Stimulated activated CD8-positive, alpha-beta memory T cell treated with anti-CD3 and anti-CD28 coated beads, Interleukin-15, amount 100 ng/mL, for 1 hour (primary cell): ENCODE measurements at regions not wholly inside any gene's neighbourhood (a gene's known extent, or its start where the extent isn't known, plus 50 kb on each side); places are given as distances from the start of the nearest gene placed in this dataset.
"Not testable (repeated sequence)": the region's sequence is repeated elsewhere in the genome, so short reads cannot be mapped to it uniquely, and the experiment has no call there.

Source experiments
- DNase-seq: peaks from one replicate; pipeline ENCODE4 v3.0.0-alpha.2; 2020; ENCODE audit warnings: low read depth

DNA sequence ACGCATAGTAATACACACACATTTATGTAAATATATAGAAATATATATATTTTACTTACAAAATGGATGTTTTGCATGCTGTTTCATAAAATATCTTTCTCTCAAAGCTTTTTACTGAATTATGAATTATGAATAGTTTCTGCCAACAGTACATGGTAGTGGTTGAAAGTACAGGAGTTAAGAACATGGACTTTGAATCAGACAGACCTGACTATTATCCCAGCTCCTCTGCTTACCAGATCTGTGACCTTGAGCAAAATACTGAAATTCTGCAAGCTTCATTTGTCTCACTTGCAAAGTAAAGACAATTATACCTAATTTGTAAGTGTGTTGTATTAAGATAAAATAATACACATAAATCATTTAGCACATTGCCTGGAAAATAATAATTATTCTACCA is 459.5 kb downstream of the EPM2A start:
- DNase-seq, result no peak

DNA sequence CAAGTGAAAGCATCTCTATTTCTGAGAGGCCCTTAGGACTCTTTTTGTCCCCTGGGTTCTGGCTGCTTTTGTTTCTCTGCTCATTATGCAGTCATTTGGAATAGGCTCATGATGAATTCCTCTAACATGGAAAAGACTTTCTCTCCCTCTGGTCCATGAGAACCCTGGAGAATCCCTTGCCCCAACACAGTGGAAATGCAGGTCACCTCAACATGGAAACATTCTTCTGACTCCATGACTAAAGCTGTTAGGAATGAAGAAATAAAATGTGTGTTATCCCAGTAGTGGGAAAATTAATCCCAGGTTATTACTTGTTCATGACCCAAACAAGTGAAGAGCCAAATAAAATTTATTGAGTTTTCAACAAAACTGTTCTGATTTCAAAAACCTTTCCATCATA is 458.6 kb downstream of the EPM2A start:
- DNase-seq, result no peak

DNA sequence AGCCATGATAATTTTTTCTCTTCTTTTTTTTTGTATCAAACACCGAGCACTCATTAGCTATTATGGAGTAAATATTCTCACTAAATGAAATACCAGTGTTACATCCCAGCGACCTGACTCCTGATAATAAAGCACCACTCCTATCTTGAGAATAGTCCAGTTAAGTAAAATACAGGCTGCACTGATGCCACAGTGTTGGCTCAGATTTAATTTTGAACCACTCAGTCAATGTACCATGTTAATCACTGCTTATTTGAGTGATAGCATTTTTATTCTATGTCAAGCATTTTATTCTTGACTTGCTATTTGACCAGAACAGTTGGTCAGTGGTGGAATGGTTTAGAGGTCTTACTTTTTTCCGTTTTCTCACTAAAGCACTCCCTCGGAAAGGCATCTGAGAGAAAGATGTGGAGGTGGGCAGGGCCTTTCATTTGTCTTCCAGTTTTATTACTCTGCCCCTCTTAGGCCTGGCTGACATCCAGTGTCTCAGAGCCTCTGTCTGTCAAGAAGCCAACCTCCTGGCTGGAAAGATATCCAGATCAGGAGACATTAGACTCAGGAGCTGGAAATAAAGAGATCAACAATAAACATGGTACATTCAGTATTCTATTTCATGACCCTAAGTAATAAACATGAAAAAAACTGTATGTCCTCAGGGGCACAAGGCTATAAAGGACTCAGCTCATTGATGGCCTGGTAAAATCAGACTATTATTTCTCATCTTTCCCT is 457.8 kb downstream of the EPM2A start:
- DNase-seq, result no peak

DNA sequence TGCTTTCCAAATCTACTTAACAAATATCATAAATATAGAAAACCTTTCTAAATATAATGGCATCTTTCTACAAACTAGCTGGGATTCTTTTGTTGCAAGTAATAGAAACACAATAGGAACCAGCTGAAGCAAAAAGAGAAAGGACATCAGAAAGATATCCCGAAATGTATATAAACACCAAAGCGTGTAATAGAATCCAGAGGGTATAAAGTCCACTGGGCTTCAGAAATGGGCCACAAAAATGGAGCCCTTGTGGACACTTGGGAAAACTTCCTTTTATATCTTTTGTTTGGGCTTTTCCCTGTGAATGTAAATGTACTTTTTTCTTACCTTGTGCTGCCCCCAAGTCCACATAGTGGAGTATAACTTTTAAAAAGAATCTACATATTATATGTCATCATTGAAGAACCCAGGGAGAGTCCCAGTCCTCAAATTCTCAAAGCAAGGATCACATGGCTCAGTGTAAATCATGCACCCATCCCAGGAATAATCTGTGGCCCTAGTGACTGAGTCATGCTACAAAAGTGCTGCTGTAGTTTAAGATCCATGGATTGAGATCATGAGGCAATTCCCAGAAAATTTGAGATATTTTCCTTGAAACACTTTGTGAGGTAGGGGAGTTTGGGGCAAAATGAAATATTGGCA is 457.0 kb downstream of the EPM2A start:
- DNase-seq, result no peak

DNA sequence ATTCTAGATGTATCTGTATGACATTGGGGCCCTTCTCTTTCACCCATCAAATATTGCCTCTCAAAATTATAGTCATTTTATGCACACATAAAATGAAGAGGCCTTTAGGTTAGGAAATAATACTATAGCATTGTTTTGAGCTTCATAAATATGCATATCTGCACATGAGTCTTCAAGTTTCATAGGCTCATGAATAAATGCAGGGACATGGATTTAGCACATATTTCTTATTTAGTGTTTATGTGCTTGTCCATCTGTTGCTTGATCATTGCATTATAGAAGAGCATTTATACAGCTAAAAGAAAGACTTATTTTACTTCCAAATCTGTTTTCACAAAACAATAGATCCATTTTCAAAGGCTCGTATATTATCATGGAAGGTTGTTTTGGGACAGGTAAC is 455.8 kb downstream of the EPM2A start:
- DNase-seq, result no peak

DNA sequence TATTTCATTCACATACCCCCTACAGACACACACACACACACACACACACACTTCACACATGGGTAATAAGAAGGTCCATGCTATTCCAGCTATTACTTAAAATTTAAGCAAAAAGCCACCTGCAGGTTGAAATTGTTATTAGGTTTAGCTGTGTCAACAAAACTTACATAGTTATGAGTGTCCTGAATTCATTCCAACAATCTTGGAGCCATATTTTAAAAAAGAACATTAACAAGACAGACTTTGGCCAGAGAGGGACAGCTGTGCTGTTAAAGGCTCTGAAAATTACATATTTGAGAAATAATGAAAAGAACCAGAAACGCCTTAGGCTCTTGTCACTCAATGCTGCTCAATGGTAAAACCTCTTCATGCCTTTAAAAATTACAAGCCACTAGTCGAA is 455.3 kb downstream of the EPM2A start:
- DNase-seq, result no peak

DNA sequence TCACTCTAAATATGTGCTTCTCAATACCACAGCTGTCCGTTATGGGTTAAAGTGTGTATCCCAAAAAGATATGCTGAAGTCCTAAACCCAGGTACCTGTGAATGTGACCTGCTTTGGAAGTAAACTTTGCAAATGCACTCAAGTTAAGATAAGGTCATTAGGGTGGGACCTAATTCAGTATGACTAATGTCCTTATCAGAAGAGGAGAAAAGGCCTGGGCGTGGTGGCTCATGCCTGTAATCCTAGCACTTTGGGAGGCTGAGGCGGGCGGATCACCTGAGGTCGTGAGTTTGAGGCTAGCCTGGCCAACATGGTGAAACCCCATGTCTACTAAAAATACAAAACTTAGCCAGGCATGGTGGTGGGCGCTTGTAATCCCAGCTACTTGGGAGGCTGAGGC is 452.1 kb downstream of the EPM2A start:
- DNase-seq, result not testable (repeated sequence)

DNA sequence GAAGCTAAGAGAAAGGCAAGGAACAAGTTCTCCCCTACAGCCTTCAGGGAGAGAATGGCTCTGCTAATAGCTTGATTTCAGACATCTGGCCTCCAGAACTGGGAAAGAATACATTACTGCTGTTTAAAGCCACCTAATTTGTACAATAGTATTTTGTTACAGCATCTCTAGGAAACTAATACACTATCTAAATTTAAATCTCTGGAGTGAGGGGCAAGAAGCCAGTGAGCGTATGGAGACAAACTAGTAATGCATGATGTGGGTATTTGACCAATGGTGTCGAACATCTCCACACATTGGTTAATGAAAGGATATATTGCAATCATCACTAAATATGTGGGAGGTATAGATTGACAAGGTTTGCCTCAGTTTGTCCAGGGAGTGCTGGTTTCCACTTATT is 451.5 kb downstream of the EPM2A start:
- no peak for DNase-seq

DNA sequence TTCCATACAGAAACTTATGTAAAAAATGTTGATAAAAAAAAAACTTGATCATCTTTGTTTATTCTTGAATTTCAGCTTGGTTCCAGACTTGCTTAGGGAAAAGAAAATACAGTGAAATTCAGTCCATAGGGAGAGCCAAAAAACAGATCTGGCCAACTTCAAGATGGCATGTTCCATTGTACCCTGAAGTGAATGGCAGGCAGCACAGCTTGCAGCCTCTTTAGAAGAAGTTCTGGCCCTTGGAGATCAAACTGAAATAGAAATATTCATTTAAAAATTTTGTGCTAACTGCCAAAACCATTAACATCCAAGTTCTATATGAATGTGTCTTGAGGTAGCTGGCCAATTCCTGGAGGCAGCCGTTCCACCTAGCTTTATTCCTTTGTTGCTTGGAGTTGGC is 448.4 kb downstream of the EPM2A start:
- DNase-seq, result no peak

DNA sequence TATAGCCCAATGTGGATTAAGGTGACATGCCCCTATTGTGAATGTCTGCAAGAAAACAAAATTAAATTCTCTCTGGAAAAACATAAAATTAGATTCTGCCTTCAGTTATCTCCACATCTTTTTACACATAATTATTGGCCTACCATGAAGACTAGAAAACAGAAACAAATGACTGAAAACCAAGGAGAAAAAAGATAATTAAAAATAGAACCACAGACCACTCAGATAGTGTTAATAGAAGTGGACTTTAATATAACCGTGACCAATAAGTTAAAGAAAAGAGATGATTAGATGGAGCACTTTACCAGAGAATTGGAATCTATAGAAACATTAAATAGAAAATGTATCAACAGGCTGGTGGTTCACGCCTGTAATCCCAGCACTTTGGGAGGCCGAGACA is 445.7 kb downstream of the EPM2A start:
- DNase-seq, result no peak

DNA sequence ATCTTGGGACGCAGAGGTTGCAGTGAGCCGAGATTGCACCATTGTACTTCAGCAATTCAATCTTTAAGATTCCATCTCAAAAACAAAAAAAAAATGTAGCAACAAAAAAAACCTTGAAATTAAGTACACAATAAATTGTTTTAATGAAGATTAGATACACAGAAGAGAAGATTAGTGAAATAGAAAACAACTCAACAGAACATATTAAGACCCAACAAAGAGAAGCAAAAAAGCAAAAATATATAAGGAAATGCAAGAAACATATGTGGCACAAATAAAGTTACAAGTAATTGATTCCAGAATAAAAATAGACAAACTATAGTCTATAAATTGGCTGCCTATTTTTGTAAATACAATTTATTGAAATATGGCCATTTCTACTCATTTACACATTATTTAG is 445.2 kb downstream of the EPM2A start:
- no peak for DNase-seq

DNA sequence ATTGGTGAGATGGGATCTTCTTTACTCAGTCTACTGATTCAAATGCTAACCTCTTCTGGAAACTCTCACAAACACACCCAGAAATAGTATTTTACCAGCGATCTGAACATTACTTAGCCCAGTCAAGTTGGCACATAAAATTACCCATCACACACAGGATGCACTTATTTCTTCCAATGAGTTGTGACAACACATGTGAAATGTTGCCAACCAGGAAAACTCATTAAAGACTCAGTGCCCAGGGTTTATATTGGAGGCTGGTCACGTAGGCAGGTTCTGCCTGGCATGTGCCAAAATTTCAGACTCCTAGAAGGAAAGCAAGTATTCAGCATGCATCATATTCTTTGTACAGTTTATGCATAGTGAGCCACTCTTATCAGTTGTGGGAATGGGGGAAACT is 443.3 kb downstream of the EPM2A start:
- no peak for DNase-seq

DNA sequence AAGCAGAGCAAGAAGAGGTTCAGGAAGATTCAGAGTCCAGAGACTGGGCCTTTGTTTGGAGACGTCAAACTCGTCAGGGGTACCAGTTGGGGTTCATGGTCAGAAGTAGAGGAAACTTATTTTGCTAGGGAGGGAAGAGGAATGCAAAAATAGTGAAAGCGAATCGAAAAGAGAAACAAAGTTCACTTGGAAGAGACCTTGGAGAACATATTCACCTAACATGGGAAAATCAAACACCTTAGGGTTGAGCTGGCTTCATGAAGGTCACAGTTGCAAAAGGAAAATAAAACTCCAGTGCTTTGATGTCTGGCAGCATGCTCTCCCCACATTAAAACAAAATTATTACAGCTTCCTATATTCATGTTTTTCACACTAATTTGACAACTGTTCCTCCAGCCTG is 440.4 kb downstream of the EPM2A start:
- no peak for DNase-seq

DNA sequence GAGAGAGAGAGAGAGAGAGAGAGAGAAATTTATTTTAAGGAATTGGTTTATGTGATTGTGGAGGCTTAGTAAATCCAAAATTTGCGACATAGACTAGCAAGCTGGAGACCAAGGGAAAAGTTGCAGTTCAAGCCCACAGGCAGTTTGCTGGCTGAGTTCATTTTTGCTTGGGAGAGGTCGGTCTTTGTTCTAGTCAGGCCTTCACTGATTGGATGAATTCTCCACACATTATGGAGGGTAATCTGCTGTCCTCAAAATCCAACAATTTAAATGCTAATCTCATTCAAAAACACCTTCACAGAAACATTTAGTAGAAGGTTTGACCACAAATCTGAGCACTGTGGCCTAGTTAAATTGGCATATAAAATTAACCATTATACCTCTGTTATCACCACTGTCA is 439.6 kb downstream of the EPM2A start:
- DNase-seq, result no peak

DNA sequence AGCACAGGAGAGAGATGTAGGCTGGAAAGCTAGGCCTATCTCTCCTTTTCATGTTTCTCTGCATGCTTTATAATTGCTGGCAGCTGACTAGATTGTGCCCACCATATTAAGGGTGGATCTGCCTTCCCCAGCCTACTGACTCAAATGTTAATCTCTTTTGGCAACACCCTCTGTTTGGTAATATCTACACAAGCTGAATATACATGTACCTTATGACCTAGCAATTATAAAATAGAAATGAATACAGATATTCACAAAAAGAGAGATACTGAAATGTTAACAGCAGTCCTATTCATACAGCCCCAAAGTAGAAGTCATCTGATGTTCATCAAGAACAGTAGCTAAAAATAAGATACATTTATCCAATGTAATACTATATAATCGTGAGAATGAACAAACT is 429.6 kb downstream of the EPM2A start:
- no peak for DNase-seq

DNA sequence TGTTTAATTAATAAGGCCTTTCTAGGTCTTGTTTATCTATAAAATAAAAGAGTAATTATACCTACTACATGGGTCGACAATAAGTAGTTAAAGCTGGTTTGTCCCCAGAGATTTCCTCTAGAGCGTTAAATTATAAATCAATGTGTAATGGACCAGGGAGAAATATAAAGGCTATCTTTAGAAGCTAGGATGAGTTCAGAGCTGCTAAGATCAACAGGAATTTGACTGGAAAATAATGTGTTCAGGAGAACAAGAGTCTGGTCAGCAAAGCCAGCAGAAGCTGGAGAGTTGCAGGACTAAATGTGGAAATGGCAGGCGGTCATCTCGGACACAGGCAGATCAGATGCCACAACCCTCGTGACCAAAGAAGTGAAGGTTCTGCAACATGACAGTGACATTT is 428.8 kb downstream of the EPM2A start:
- no peak for DNase-seq

DNA sequence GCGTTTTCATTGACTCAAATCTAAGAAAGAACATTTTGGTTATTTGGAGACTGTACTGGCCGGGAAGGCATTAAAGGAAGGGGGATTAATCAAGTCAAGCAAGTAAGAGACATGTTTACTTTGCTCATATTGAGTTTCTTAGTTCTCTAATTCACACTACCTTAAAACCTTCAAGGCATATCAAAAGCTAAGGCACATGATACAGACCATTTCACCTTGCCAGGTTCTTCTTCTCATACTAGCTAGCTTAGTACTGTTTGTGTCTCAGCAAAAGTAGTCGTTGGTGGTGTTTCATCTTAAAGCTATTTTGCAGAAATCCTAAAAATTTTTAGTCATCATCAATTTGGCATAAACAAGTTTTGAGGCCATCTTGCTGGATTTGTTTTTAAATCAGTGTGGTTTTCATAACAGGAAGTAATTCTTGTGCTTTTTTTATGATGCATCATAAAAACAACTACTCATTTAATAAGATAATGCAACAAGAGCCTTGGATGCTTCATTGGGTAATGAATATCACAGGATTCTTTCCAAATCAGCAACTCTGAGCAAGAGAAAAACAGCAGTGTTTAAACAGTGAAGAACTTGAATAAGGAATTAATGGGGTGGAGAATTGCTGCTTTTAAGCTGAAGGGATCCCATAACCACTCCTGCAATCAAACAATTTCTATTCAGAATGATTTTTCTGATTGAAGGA is 425.3 kb downstream of the EPM2A start:
- no peak for DNase-seq

DNA sequence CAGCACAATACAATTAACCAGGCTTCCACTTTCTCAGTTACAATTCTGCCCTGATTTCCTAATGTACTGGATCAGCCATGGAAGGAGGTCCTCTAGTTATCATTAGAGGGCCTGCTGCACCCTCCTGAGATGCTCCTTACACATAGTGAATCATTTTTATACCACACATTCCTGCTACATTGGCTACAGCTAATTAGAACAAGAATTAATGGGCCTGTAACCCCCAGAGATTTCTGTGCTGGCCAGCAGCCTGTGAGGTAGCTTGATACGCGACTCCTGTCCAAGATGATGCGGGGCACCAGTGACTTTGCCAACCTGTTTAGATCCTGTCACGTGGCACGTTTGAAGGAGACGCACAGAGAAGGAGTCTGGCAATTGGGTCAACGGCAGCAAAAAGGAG is 422.8 kb downstream of the EPM2A start:
- DNase-seq, result no peak

DNA sequence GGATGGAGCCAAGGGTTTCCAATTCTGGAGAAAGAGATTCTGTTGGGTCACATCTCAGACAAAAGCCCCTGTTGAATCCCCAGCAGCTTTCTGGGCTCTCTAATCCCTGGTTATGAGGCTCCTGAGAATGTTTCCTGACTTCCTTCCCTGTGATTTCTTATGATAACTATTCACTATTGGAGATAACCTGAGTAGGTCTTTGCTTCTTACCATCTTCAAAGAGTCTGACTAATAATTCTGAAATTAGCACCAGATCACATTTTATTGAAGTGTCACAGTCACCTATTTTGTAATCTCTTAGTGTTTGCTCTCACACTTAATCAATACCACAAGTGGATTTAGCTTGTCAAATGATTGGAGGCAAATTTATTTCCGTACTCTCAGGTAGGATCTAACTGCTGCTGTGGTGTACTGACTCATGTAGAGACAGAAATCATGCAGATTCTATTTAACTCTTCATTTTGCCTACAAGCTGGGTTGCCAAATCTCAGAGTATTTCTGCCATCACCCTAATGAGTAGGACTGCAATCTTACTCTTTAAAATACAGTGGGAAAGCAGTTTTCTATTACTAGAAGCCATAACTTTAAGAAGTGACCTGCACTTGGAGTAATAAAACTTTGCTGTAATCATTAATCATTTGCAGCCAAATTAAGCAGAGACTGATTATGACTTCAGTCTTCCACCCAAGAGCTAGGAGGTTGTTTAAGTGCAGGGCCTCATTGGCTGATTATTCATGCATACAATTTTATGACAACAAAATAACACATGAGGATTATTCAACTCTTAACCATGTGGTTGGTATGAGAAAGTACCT is 422.1 kb downstream of the EPM2A start:
- DNase-seq, result no peak

DNA sequence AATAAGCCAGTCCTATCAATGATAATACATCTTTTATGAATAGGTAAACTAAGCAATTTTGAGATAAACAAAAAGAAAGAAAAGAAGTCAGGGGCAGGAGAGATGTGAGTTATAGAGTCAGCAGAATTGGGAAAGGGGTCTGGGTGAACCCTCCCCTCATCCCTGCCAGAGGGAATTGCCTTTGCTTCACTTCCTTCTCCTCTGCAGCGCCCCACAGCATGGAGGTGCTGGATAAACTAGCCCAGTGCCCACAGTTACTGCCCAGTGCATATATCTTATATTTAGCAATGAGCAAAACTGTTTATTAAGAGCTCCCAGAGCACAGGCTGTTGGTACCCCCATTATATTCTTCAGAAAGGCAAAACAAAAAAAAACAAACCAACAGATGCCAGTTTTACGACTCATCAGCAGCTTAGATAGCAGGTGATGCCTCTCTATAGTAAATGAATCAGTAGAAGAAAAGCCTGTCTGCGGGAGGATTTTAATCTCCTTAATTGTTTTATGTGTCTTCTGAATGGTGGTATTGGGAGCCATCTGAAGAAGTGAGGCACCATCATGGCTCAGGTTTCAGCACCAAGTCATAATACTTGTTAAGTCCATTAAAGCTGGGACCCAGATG is 419.2 kb downstream of the EPM2A start:
- DNase-seq, result no peak

DNA sequence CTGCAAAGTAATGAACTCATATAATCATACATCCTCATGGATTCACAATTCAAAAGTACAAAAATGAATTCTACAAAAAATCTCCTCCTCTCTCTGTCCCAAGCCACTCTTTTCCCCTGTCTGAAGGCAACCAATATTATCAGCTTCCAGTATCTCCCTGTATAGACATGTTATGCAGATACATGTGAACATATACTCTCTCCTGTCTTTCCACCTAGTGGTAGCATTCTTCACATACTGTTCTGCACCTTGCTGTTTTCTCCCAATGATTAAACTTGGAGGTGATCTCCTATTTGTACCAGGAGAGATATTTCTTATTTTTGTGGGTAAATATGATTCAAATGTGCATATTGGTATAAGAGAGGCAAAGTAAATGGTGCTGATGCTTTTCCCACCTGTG is 416.4 kb downstream of the EPM2A start:
- DNase-seq, result no peak

DNA sequence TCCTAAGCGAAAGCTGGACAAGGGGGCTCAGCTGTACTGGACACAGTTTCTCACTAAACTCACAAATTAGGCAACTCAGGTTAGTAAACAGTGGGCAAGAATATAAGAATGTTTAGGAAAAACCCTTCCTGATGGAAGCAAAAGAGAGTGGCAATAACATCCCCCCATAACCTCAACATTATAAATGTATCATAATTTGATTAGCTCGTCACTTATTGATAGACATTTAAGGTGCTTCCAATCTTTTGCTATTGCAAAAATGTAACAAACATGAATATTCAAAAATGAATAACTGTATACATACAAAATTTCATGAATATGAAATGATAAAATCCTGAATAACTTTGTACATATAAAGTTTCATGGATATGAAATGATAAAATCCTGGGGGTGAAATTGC is 415.7 kb downstream of the EPM2A start:
- DNase-seq, result no peak
